Upper lobe of left lung (tissue), 6 donors: ENCODE measurements at regions not wholly inside any gene's neighbourhood (a gene's known extent, or its start where the extent isn't known, plus 50 kb on each side); places are given as distances from the start of the nearest gene placed in this dataset.

Experiments
- ATAC-seq, 2 donors: fragments of 200-7000 bp; cut with Tn5 transposase; one replicate each; pipeline ENCODE4 v1.9.1; 2022; ENCODE audit warnings: mild to moderate bottlenecking in 2 of 2, moderate library complexity in 2 of 2; ENCODE audit not compliant: low FRiP score in 2 of 2
- DNase-seq, 2 donors: peaks; one replicate each; pipeline ENCODE4 v3.0.0-alpha.2; 2019 to 2020
- H3K27ac ChIP-seq, 4 donors: fragments of 200-600 bp; sonication (generic); one replicate each; pipeline ENCODE4 v1.5.1; 2016 to 2019
- H3K27me3 ChIP-seq, 4 donors: fragments of 200-600 bp; sonication (generic); one replicate each; pipeline ENCODE4 v1.5.1; 2017 to 2019
- H3K36me3 ChIP-seq, 4 donors: fragments of 200-600 bp; sonication (generic); one replicate each; pipeline ENCODE4 v1.5.1; 2016 to 2019
- H3K4me1 ChIP-seq, 4 donors: fragments of 200-600 bp; sonication (generic); one replicate each; pipeline ENCODE4 v1.5.1; 2018 to 2019
- H3K4me3 ChIP-seq, 4 donors: fragments of 200-600 bp; sonication (generic); one replicate each; pipeline ENCODE4 v1.5.1; 2017 to 2019; ENCODE audit warnings: mild to moderate bottlenecking in 2 of 4, moderate library complexity in 1 of 4
- H3K9me3 ChIP-seq, 4 donors: fragments of 200-600 bp; sonication (generic); one replicate each; pipeline ENCODE4 v1.5.1; 2018 to 2019
- CTCF ChIP-seq, 6 experiments: fragments of 450-650 bp in 4 of 6; fragments of 200-600 bp in 2 of 6; sonication (generic) in 2 of 6; IDR thresholded peaks; one replicate each; pipeline ENCODE4 v1.5.1; 2016 to 2019; ENCODE audit warnings: antibody characterized with exemption in 6 of 6
- EP300 ChIP-seq, 4 donors: sonication (generic); formaldehyde crosslinking; IDR thresholded peaks; one replicate each; pipeline ENCODE4 v1.5.1; 2017; ENCODE audit warnings: antibody characterized with exemption in 4 of 4, control low read depth in 2 of 4
- POLR2A ChIP-seq, 4 donors: fragments of 450-650 bp; IDR thresholded peaks; one replicate each; pipeline ENCODE4 v1.5.1; 2016 to 2017; ENCODE audit warnings: antibody characterized with exemption in 4 of 4, mild to moderate bottlenecking in 2 of 4
- POLR2AphosphoS5 ChIP-seq, 2 donors: sonication (generic); formaldehyde crosslinking; IDR thresholded peaks; one replicate each; pipeline ENCODE4 v1.5.1; 2017; ENCODE audit warnings: antibody characterized with exemption in 2 of 2
- WGBS, 2 donors: methylation state at CpG; one replicate each; pipeline ENCODE4 v1.1.5; 2017 to 2018; 5-methylcytosine and 5-hydroxymethylcytosine counted together
- donor health status: DM: no; HTN: no; CAD: no; lungs with moderate emphysema.
- donor health status: DM: no; HTN: yes; CAD: no; lungs with severe emphysema.

- H3K4me3 ChIP-seq: no peak overlapping the region
- peak overlapping the region in 2 of 4 donors; percentile 25 to 37 for H3K27ac ChIP-seq
- ATAC-seq (no peak), DNase-seq (no peak)
- no peaks in the 10 kb centered on the region for H3K9me3 ChIP-seq
- TF ChIP-seq POLR2A (IDR thresholded peaks at IDR 0.05) (no peak), POLR2AphosphoS5 (IDR thresholded peaks at IDR 0.05) (no peak), EP300 (IDR thresholded peaks at IDR 0.05) (peak in 1 of 4 donors; percentile 9), CTCF (IDR thresholded peaks at IDR 0.05) (no peak)
- H3K4me1 ChIP-seq: peaks cover 0 to 13% (median 3%) of the 10 kb centered on the region in 4 donors
- no peaks in the 10 kb centered on the region for H3K27me3 ChIP-seq
- H3K36me3 ChIP-seq: no peaks in the 10 kb centered on the region
- WGBS, 2 donors: 44 to 49% methylated on average over 10 of the region's 10 CpGs
Observed at GRCh38 chr3:64890006-64890405, 202.2 kb upstream of the ADAMTS9 start.

- TF ChIP-seq POLR2AphosphoS5 (IDR thresholded peaks at IDR 0.05): no peak
- TF ChIP-seq EP300 (IDR thresholded peaks at IDR 0.05): no peak
- no peak for TF ChIP-seq POLR2A (IDR thresholded peaks at IDR 0.05)
- no peak for TF ChIP-seq CTCF (IDR thresholded peaks at IDR 0.05)
- DNase-seq (no peak), ATAC-seq (no peak)
- H3K4me3 ChIP-seq: no peak overlapping the region
- no peaks in the 10 kb centered on the region for H3K36me3 ChIP-seq
- H3K27ac ChIP-seq: peak overlapping the region in 2 of 4 donors; percentile 25 to 37
- H3K9me3 ChIP-seq: no peaks in the 10 kb centered on the region
- H3K27me3 ChIP-seq: no peaks in the 10 kb centered on the region
- WGBS, 2 donors: 75 to 83% methylated on average over 3 of the region's 3 CpGs
- peaks cover 0 to 17% (median 8%) of the 10 kb centered on the region in 4 donors for H3K4me1 ChIP-seq
Observed at GRCh38 chr3:64888840-64889392, 201.1 kb upstream of the ADAMTS9 start.

GRCh38 chr3:64888165-64888564 lies 200.4 kb upstream of the ADAMTS9 start:
- Histone ChIP-seq H3K4me3 (no peak overlapping the region), H3K9me3 (no peaks in the 10 kb centered on the region), H3K4me1 (peaks cover 0 to 20% (median 8%) of the 10 kb centered on the region in 4 donors), H3K36me3 (no peaks in the 10 kb centered on the region), H3K27me3 (no peaks in the 10 kb centered on the region), H3K27ac (peak overlapping the region in 1 of 4 donors; percentile 8)
- DNase-seq (no peak), ATAC-seq (no peak)
- 61 to 65% methylated on average over 1 of the region's 1 CpG for WGBS, 2 donors
- no peak for TF ChIP-seq EP300 (IDR thresholded peaks at IDR 0.05)
- no peak for TF ChIP-seq POLR2A (IDR thresholded peaks at IDR 0.05)
- TF ChIP-seq CTCF (IDR thresholded peaks at IDR 0.05): no peak
- TF ChIP-seq POLR2AphosphoS5 (IDR thresholded peaks at IDR 0.05): no peak

GRCh38 chr3:64885055-64885454 lies 197.3 kb upstream of the ADAMTS9 start:
- ATAC-seq (no peak), DNase-seq (no peak)
- peaks cover 0 to 19% (median 7%) of the 10 kb centered on the region in 4 donors for H3K4me1 ChIP-seq
- H3K9me3 ChIP-seq: no peaks in the 10 kb centered on the region
- H3K27ac ChIP-seq: no peak overlapping the region
- no peaks in the 10 kb centered on the region for H3K27me3 ChIP-seq
- WGBS, 2 donors: 59 to 78% methylated on average over 3 of the region's 3 CpGs
- H3K4me3 ChIP-seq: no peak overlapping the region
- TF ChIP-seq POLR2AphosphoS5 (IDR thresholded peaks at IDR 0.05) (no peak), EP300 (IDR thresholded peaks at IDR 0.05) (no peak), CTCF (IDR thresholded peaks at IDR 0.05) (no peak), POLR2A (IDR thresholded peaks at IDR 0.05) (no peak)
- H3K36me3 ChIP-seq: no peaks in the 10 kb centered on the region

GRCh38 chr3:64884536-64884935 lies 196.7 kb upstream of the ADAMTS9 start:
- Histone ChIP-seq H3K9me3 (no peaks in the 10 kb centered on the region), H3K36me3 (no peaks in the 10 kb centered on the region), H3K4me1 (peaks cover 0 to 14% (median 5%) of the 10 kb centered on the region in 4 donors), H3K27ac (peak overlapping the region in 1 of 4 donors; percentile 57), H3K4me3 (no peak overlapping the region), H3K27me3 (no peaks in the 10 kb centered on the region)
- peak in 2 of 4 donors; percentile 57 to 60 for TF ChIP-seq EP300 (IDR thresholded peaks at IDR 0.05)
- TF ChIP-seq POLR2AphosphoS5 (IDR thresholded peaks at IDR 0.05): peak; percentile 11 to 28
- no peak for TF ChIP-seq POLR2A (IDR thresholded peaks at IDR 0.05)
- ATAC-seq (no peak), DNase-seq (no peak)
- WGBS, 2 donors: 58 to 65% methylated on average over 3 of the region's 3 CpGs
